ENCODE measurements at regions not wholly inside any gene's neighbourhood (a gene's known extent, or its start where the extent isn't known, plus 50 kb on each side); places are given as distances from the start of the nearest gene placed in this dataset.
A peak's percentile ranks its signal among the peaks of the same experiment; 100 is the strongest.

- H3K4me2 ChIP-seq: peak overlapping the region; percentile 53
- no peaks in the 10 kb centered on the region for H4K20me1 ChIP-seq (ENCODE audit: insufficient read depth, poor library complexity, severe bottlenecking)
- no peak for TF ChIP-seq EZH2 (IDR thresholded peaks at IDR 0.05; ENCODE audit: borderline replicate concordance)
- no peak for TF ChIP-seq CTCF (IDR thresholded peaks at IDR 0.05; ENCODE audit: poor library complexity)
- TF ChIP-seq EZH2phosphoT487 (IDR thresholded peaks at IDR 0.05; ENCODE audit: low read depth, severe bottlenecking, unreplicated experiment): no peak
- no peaks in the 10 kb centered on the region for H3K36me3 ChIP-seq (replicated peaks; ENCODE audit: insufficient read depth, low read depth)
- WGBS (ENCODE audit: low lambda C conversion rate, missing lambda C conversion rate): 68% methylated on average over 3 of the region's 3 CpGs
- H3K9me2 ChIP-seq (replicated peaks; ENCODE audit: insufficient read depth): no peaks in the 10 kb centered on the region
- H3K27ac ChIP-seq: no peak overlapping the region
- no peak overlapping the region for H2AFZ ChIP-seq
- no peaks in the 10 kb centered on the region for H3K9me3 ChIP-seq (ENCODE audit: low read depth)
- H3K27me3 ChIP-seq: peaks cover 17% of the 10 kb centered on the region
- H3K4me1 ChIP-seq (ENCODE audit: insufficient read depth): no peaks in the 10 kb centered on the region
- peak; percentile 19 for DNase-seq (ENCODE audit: low spot score)
- H3K79me2 ChIP-seq: no peaks in the 10 kb centered on the region
- no peak overlapping the region for H3K4me3 ChIP-seq
These were observed 224.5 kb downstream of the VRK1 start for GRCh38 chr14:97021571-97022168.

- no peak overlapping the region for H3K4me2 ChIP-seq
- no peaks in the 10 kb centered on the region for H3K79me2 ChIP-seq
- no peaks in the 10 kb centered on the region for H4K20me1 ChIP-seq (ENCODE audit: insufficient read depth, poor library complexity, severe bottlenecking)
- H3K4me3 ChIP-seq: no peak overlapping the region
- no peaks in the 10 kb centered on the region for H3K4me1 ChIP-seq (ENCODE audit: insufficient read depth)
- no peaks in the 10 kb centered on the region for H3K9me3 ChIP-seq (ENCODE audit: low read depth)
- 71% methylated on average over 3 of the region's 3 CpGs for WGBS (ENCODE audit: low lambda C conversion rate, missing lambda C conversion rate)
- H3K27ac ChIP-seq: no peak overlapping the region
- H3K27me3 ChIP-seq: peaks cover 17% of the 10 kb centered on the region
- DNase-seq (ENCODE audit: low spot score): no peak
- H2AFZ ChIP-seq: no peak overlapping the region
- H3K36me3 ChIP-seq (replicated peaks; ENCODE audit: insufficient read depth, low read depth): no peaks in the 10 kb centered on the region
- no peaks in the 10 kb centered on the region for H3K9me2 ChIP-seq (replicated peaks; ENCODE audit: insufficient read depth)
- TF ChIP-seq EZH2phosphoT487 (IDR thresholded peaks at IDR 0.05; ENCODE audit: low read depth, severe bottlenecking, unreplicated experiment) (no peak), CTCF (IDR thresholded peaks at IDR 0.05; ENCODE audit: poor library complexity) (no peak), EZH2 (IDR thresholded peaks at IDR 0.05; ENCODE audit: borderline replicate concordance) (no peak)
These were observed 225.6 kb downstream of the VRK1 start for GRCh38 chr14:97022741-97023140.

- Histone ChIP-seq H3K79me2 (no peaks in the 10 kb centered on the region), H3K27me3 (peaks cover 17% of the 10 kb centered on the region), H3K4me1 (ENCODE audit: insufficient read depth) (no peaks in the 10 kb centered on the region), H3K9me2 (replicated peaks; ENCODE audit: insufficient read depth) (no peaks in the 10 kb centered on the region), H3K4me3 (no peak overlapping the region), H3K9me3 (ENCODE audit: low read depth) (no peaks in the 10 kb centered on the region), H4K20me1 (ENCODE audit: insufficient read depth, poor library complexity, severe bottlenecking) (no peaks in the 10 kb centered on the region), H3K36me3 (replicated peaks; ENCODE audit: insufficient read depth, low read depth) (no peaks in the 10 kb centered on the region), H3K4me2 (no peak overlapping the region), H2AFZ (no peak overlapping the region), H3K27ac (no peak overlapping the region)
- no peak for DNase-seq (ENCODE audit: low spot score)
- WGBS (ENCODE audit: low lambda C conversion rate, missing lambda C conversion rate): 89% methylated on average over 6 of the region's 6 CpGs
- no peak for TF ChIP-seq CTCF (IDR thresholded peaks at IDR 0.05; ENCODE audit: poor library complexity)
- TF ChIP-seq EZH2phosphoT487 (IDR thresholded peaks at IDR 0.05; ENCODE audit: low read depth, severe bottlenecking, unreplicated experiment): no peak
- TF ChIP-seq EZH2 (IDR thresholded peaks at IDR 0.05; ENCODE audit: borderline replicate concordance): no peak
These were observed 226.7 kb downstream of the VRK1 start for GRCh38 chr14:97023871-97024270.
